ENCODE measurements at regions not wholly inside any gene's neighbourhood (a gene's known extent, or its start where the extent isn't known, plus 50 kb on each side); places are given as distances from the start of the nearest gene placed in this dataset.

- H2AFZ ChIP-seq (ENCODE audit: low read length), result no peak overlapping the region
- no peak overlapping the region for H3K27ac ChIP-seq (ENCODE audit: extremely low read length, insufficient read depth, low read length)
- no TSS peak for BruUV-seq (replicated peaks)
- no peaks in the 10 kb centered on the region for H3K4me1 ChIP-seq (ENCODE audit: insufficient read depth, low read length)
- no peak for DNase-seq (ENCODE audit: low spot score)
- WGBS (ENCODE audit: low lambda C conversion rate), result no CpG with 5 or more reads among the region's 6 CpGs
- POLR2A ChIA-PET, result no interaction called here
- no peak for ATAC-seq
- no peak overlapping the region for H3K4me2 ChIP-seq (ENCODE audit: low read depth, low read length)
- no peak overlapping the region for H3K4me3 ChIP-seq (replicated peaks in 1 of 3; ENCODE audit: insufficient read depth in 1 of 3, low read depth in 2 of 3, low read length in 3 of 3)
- in situ Hi-C loops (cut with HindIII; ENCODE audit: extremely low pct_ligation_motif_present, low pct_unique_long_range_greater_than_20kb) (no loop called here), intact Hi-C loops (cut with micrococcal nuclease; ENCODE audit: unreplicated experiment) (no loop called here)
- CTCF ChIA-PET (ENCODE audit: low intra/inter-chr PET ratio, low total read pairs), result no interaction called here
- no peak for FAIRE-seq
- TF ChIP-seq ETV6 (CRISPR knock-in tag; conservative IDR thresholded peaks at IDR 0.05) (no peak), THYN1 (CRISPR knock-in tag; IDR thresholded peaks at IDR 0.05; ENCODE audit: borderline replicate concordance, low read depth) (no peak), REPIN1 (CRISPR knock-in tag; IDR thresholded peaks at IDR 0.05; ENCODE audit: borderline replicate concordance, low read depth) (no peak), CERS6 (CRISPR knock-in tag; IDR thresholded peaks at IDR 0.05) (no peak), ZMAT5 (CRISPR knock-in tag; IDR thresholded peaks at IDR 0.05; ENCODE audit: borderline replicate concordance, low read depth) (no peak), ZNF33A (CRISPR knock-in tag; IDR thresholded peaks at IDR 0.05; ENCODE audit: borderline replicate concordance) (no peak), SP5 (CRISPR knock-in tag; IDR thresholded peaks at IDR 0.05; ENCODE audit: borderline replicate concordance, low read depth) (no peak), MYNN (CRISPR knock-in tag; IDR thresholded peaks at IDR 0.05; ENCODE audit: low read depth) (no peak), ZBTB3 (CRISPR knock-in tag; IDR thresholded peaks at IDR 0.05; ENCODE audit: borderline replicate concordance, low read depth) (no peak)
- TF ChIP-seq, protein P1, sequence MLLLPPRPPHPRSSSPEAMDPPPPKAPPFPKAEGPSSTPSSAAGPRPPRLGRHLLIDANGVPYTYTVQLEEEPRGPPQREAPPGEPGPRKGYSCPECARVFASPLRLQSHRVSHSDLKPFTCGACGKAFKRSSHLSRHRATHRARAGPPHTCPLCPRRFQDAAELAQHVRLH (CRISPR knock-in tag; IDR thresholded peaks at IDR 0.05; ENCODE audit: borderline replicate concordance, low read depth), result no peak
- TF ChIP-seq, protein P2, sequence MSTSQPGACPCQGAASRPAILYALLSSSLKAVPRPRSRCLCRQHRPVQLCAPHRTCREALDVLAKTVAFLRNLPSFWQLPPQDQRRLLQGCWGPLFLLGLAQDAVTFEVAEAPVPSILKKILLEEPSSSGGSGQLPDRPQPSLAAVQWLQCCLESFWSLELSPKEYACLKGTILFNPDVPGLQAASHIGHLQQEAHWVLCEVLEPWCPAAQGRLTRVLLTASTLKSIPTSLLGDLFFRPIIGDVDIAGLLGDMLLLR (CRISPR knock-in tag; IDR thresholded peaks at IDR 0.05), result no peak
- no peaks in the 10 kb centered on the region for H3K79me2 ChIP-seq (ENCODE audit: insufficient read depth, low read length)
- no peaks in the 10 kb centered on the region for H3K9me3 ChIP-seq (ENCODE audit: low read length)
- no peaks in the 10 kb centered on the region for H3K36me3 ChIP-seq (replicated peaks in 1 of 2; ENCODE audit: control insufficient read depth in 1 of 2, insufficient read depth in 2 of 2, low read length in 2 of 2)
- no peaks in the 10 kb centered on the region for H4K20me1 ChIP-seq (ENCODE audit: insufficient read depth, low read length)
- no peak overlapping the region for H3K9ac ChIP-seq (ENCODE audit: insufficient read depth, low read depth, low read length)
- peaks cover 4 to 19% of the 10 kb centered on the region in 2 experiments; a peak in 3 of 5 replicates for H3K27me3 ChIP-seq (ENCODE audit: control insufficient read depth in 1 of 2, insufficient read depth in 2 of 2, low read length in 2 of 2)
These were observed 261.9 kb upstream of the SALL3 start for GRCh38 chr18:78717766-78718150.

All from HepG2 (cell line).